ENCODE measurements at regions not wholly inside any gene's neighbourhood (a gene's known extent, or its start where the extent isn't known, plus 50 kb on each side); places are given as distances from the start of the nearest gene placed in this dataset.
"Not testable (repeated sequence)": the region's sequence is repeated elsewhere in the genome, so short reads cannot be mapped to it uniquely, and the experiment has no call there.

- intact Hi-C loops (cut with DNase I) = no loop called here
- H3K9ac ChIP-seq (ENCODE audit: low read depth in 2 of 2, low read length in 2 of 2) = no peak overlapping the region
- DNase-seq = no peak
- TF ChIP-seq, protein P1, sequence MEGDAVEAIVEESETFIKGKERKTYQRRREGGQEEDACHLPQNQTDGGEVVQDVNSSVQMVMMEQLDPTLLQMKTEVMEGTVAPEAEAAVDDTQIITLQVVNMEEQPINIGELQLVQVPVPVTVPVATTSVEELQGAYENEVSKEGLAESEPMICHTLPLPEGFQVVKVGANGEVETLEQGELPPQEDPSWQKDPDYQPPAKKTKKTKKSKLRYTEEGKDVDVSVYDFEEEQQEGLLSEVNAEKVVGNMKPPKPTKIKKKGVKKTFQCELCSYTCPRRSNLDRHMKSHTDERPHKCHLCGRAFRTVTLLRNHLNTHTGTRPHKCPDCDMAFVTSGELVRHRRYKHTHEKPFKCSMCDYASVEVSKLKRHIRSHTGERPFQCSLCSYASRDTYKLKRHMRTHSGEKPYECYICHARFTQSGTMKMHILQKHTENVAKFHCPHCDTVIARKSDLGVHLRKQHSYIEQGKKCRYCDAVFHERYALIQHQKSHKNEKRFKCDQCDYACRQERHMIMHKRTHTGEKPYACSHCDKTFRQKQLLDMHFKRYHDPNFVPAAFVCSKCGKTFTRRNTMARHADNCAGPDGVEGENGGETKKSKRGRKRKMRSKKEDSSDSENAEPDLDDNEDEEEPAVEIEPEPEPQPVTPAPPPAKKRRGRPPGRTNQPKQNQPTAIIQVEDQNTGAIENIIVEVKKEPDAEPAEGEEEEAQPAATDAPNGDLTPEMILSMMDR (IDR thresholded peaks at IDR 0.05) = no peak
- H3K36me3 ChIP-seq = no peaks in the 10 kb centered on the region
- H3K4me1 ChIP-seq = no peaks in the 10 kb centered on the region
- H3K4me3 ChIP-seq = no peak overlapping the region
- no peaks in the 10 kb centered on the region for H3K9me3 ChIP-seq
- no peaks in the 10 kb centered on the region for H3K27me3 ChIP-seq
- H3K27ac ChIP-seq = no peak overlapping the region
Observed at GRCh38 chr13:65722506-65722905, 1507.6 kb downstream of the PCDH9 start.

DNA sequence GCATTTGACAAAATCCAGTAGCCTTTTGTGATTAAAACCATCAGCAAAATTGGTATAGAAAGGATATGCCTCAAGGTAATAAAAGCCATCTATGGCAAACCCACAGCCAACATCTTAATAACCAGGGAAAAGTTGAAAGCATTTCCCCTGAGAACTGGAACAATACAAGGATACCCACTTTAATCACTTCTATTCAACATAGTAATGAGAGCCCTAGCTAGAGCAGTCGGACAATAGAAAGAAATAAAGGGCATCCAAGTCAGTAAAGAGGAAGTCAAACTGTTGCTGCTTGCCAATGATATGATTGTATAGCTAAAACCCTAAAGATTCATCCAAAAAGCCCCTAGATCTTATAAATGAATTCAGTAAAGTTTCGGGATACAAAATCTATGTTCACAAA, 1510.3 kb downstream of the PCDH9 start:
- Histone ChIP-seq H3K4me1 (no peaks in the 10 kb centered on the region), H3K36me3 (no peaks in the 10 kb centered on the region), H3K4me3 (no peak overlapping the region), H3K27ac (no peak overlapping the region), H3K9me3 (no peaks in the 10 kb centered on the region), H3K27me3 (no peaks in the 10 kb centered on the region), H3K9ac (ENCODE audit: low read depth in 2 of 2, low read length in 2 of 2) (no peak overlapping the region)
- TF ChIP-seq, protein P1 (IDR thresholded peaks at IDR 0.05) = no peak
- no peak for DNase-seq
- intact Hi-C loops (cut with DNase I) = no loop called here

GRCh38 chr13:65710514-65710913, 1519.6 kb downstream of the PCDH9 start:
- no peak overlapping the region for H3K9ac ChIP-seq (ENCODE audit: low read depth in 2 of 2, low read length in 2 of 2)
- DNase-seq = no peak
- no peaks in the 10 kb centered on the region for H3K4me1 ChIP-seq
- intact Hi-C loops (cut with DNase I) = no loop called here
- no peak overlapping the region for H3K4me3 ChIP-seq
- TF ChIP-seq, protein P1 (IDR thresholded peaks at IDR 0.05) = no peak
- no peaks in the 10 kb centered on the region for H3K36me3 ChIP-seq
- H3K27ac ChIP-seq = no peak overlapping the region
- no peaks in the 10 kb centered on the region for H3K9me3 ChIP-seq
- no peaks in the 10 kb centered on the region for H3K27me3 ChIP-seq

GRCh38 chr13:65697843-65698242, 1532.3 kb downstream of the PCDH9 start:
- no peak for DNase-seq
- Histone ChIP-seq H3K4me1 (no peaks in the 10 kb centered on the region), H3K9ac (ENCODE audit: low read depth in 2 of 2, low read length in 2 of 2) (no peak overlapping the region), H3K27ac (no peak overlapping the region), H3K27me3 (no peaks in the 10 kb centered on the region), H3K4me3 (no peak overlapping the region), H3K36me3 (no peaks in the 10 kb centered on the region), H3K9me3 (no peaks in the 10 kb centered on the region)
- TF ChIP-seq, protein P1 (IDR thresholded peaks at IDR 0.05) = no peak
- intact Hi-C loops (cut with DNase I) = no loop called here

GRCh38 chr13:65679240-65679639, 1550.9 kb downstream of the PCDH9 start:
- TF ChIP-seq, protein P1 (IDR thresholded peaks at IDR 0.05) = no peak
- H3K9me3 ChIP-seq = no peaks in the 10 kb centered on the region
- no peak overlapping the region for H3K27ac ChIP-seq
- no peaks in the 10 kb centered on the region for H3K36me3 ChIP-seq
- no peaks in the 10 kb centered on the region for H3K27me3 ChIP-seq
- no peak overlapping the region for H3K4me3 ChIP-seq
- no peak for DNase-seq
- no peaks in the 10 kb centered on the region for H3K4me1 ChIP-seq
- H3K9ac ChIP-seq (ENCODE audit: low read depth in 2 of 2, low read length in 2 of 2) = no peak overlapping the region
- intact Hi-C loops (cut with DNase I) = no loop called here

GRCh38 chr13:65677906-65678305, 1552.2 kb downstream of the PCDH9 start:
- intact Hi-C loops (cut with DNase I) = no loop called here

GRCh38 chr13:65675383-65675782, 1554.8 kb downstream of the PCDH9 start:
- H3K9me3 ChIP-seq, H3K4me1 ChIP-seq: not testable (repeated sequence)

More at GRCh38 chr13:65677906-65678305, 1552.2 kb downstream of the PCDH9 start:
- Histone ChIP-seq H3K27me3 (no peaks in the 10 kb centered on the region), H3K4me1 (no peaks in the 10 kb centered on the region), H3K36me3 (no peaks in the 10 kb centered on the region), H3K9ac (ENCODE audit: low read depth in 2 of 2, low read length in 2 of 2) (no peak overlapping the region), H3K4me3 (no peak overlapping the region), H3K9me3 (no peaks in the 10 kb centered on the region), H3K27ac (no peak overlapping the region)
- TF ChIP-seq, protein P1 (IDR thresholded peaks at IDR 0.05) = no peak
- no peak for DNase-seq

More at GRCh38 chr13:65675383-65675782, 1554.8 kb downstream of the PCDH9 start:
- intact Hi-C loops (cut with DNase I); H3K27me3 ChIP-seq; H3K9ac ChIP-seq (ENCODE audit: low read depth in 2 of 2, low read length in 2 of 2); H3K27ac ChIP-seq; H3K4me3 ChIP-seq; H3K36me3 ChIP-seq; DNase-seq: not testable (repeated sequence)

Data from colonic mucosa (tissue), 4 donors.